Fibroblast of skin of abdomen (primary cell): ENCODE measurements at regions not wholly inside any gene's neighbourhood (a gene's known extent, or its start where the extent isn't known, plus 50 kb on each side); places are given as distances from the start of the nearest gene placed in this dataset.

Experiments
- DNase-seq: peaks from one replicate; pipeline ENCODE4 v3.0.0-alpha.2; 2013

GRCh38 chr6:109920911-109921310 is 57.2 kb upstream of the GPR6 start:
- no peak for DNase-seq

DNA sequence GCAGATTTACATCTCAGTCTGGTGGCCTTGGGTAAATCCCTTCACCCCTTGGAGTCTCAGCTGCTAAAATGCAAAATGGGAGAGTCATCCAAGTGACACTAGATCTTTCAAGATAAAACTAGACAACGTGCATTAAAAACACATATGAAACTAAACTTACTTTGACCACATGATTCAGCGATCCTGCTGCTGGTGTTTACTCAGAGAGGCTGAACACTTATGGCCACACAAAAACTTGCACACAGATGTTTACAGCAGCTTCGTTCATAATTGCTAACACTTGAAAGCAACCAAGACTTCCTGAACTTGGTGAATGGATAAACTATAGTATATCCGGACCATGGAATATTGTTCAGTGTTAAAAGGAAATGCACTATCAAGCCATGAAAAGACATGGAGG is 55.3 kb upstream of the GPR6 start:
- no peak for DNase-seq

GRCh38 chr6:109925075-109925474 is 53.0 kb upstream of the GPR6 start:
- DNase-seq: peak; percentile 3

- DNase-seq: no peak
Measured at GRCh38 chr6:109927052-109927451, 51.1 kb upstream of the GPR6 start.
